C4-2B (cell line): ENCODE measurements at regions not wholly inside any gene's neighbourhood (a gene's known extent, or its start where the extent isn't known, plus 50 kb on each side); places are given as distances from the start of the nearest gene placed in this dataset.

Source experiments
- ZFX ChIP-seq: fragments of 450-650 bp; IDR thresholded peaks from 2 replicates; pipeline ENCODE4 v1.6.1; 2017
- TF ChIP-seq, protein P1 (sequence below): fragments of 450-650 bp; conservative IDR thresholded peaks from 2 replicates; pipeline ENCODE4 v1.5.1; 2017; ENCODE audit warnings: mild to moderate bottlenecking

DNA sequence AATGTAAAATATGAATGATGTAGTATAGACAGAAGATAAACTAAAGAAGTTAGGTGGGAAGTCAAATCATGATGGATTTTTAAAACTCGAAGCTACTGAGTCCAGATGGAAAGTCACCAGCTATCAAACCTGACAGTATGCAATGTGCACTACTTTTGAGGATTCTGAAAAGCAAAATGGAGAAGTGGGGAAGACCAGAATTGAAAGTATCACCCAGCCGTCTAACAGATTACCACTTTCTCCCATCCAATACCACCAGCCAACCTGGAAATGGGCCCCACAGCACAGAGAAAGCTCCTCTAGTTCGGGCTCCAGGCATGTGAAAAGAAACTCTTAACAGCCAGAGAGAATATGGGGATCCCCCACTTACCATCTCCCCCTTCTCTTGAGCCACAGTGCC is 67.9 kb upstream of the SRRM3 start:
- TF ChIP-seq, protein P1, sequence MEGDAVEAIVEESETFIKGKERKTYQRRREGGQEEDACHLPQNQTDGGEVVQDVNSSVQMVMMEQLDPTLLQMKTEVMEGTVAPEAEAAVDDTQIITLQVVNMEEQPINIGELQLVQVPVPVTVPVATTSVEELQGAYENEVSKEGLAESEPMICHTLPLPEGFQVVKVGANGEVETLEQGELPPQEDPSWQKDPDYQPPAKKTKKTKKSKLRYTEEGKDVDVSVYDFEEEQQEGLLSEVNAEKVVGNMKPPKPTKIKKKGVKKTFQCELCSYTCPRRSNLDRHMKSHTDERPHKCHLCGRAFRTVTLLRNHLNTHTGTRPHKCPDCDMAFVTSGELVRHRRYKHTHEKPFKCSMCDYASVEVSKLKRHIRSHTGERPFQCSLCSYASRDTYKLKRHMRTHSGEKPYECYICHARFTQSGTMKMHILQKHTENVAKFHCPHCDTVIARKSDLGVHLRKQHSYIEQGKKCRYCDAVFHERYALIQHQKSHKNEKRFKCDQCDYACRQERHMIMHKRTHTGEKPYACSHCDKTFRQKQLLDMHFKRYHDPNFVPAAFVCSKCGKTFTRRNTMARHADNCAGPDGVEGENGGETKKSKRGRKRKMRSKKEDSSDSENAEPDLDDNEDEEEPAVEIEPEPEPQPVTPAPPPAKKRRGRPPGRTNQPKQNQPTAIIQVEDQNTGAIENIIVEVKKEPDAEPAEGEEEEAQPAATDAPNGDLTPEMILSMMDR, result no peak
- no peak for TF ChIP-seq ZFX
